SH-SY5Y (cell line): ENCODE measurements at regions not wholly inside any gene's neighbourhood (a gene's known extent, or its start where the extent isn't known, plus 50 kb on each side); places are given as distances from the start of the nearest gene placed in this dataset.

Experiments
- GATA2 ChIP-seq: IDR thresholded peaks from 2 replicates; pipeline ENCODE4 v1.6.1; 2011; ENCODE audit warnings: mild to moderate bottlenecking, low read depth, low read length
- GATA3 ChIP-seq: IDR thresholded peaks from 2 replicates; pipeline ENCODE4 v1.6.1; 2011; ENCODE audit warnings: low read depth, mild to moderate bottlenecking, low read length, moderate library complexity

DNA sequence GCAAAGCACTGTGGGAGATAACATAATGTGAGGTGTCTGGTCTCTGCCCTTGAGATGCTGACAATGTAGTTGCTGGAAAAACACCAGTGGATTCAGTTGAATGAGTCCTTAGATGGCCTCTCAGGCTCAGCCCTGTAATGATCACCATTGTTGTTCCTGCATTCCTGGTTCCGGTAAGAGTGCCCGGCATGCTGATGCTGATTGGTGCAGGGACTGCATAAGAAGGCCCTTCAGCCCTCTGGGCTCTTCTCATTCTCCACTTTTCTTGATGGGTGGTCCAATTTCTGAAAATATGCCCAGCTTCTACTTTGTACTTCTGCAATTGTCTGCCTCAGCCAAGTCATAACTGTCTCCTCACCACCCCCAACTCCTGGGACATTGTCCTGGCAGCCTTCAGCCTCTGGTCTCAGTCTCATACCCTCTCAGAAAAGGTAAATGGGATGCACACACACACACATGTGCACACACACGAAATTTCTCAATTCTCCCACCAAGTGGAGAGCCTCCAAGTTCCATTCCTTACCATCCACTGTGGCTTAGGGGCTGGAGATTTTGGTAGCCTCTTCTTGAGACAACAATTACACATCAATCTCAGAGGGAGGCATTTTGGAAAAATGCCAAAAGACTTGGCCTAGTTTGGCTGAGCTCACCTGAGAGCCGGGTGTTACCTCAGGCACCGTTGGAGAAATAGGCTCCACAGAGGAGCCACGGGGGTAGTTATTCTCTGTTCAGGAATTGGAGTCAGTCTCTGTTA lies 314.9 kb downstream of the RPS24 start:
- TF ChIP-seq GATA2 (no peak), GATA3 (no peak)
